ENCODE measurements at regions not wholly inside any gene's neighbourhood (a gene's known extent, or its start where the extent isn't known, plus 50 kb on each side); places are given as distances from the start of the nearest gene placed in this dataset.
A peak's percentile ranks its signal among the peaks of the same experiment; 100 is the strongest.

- ChIA-PET CTCF (no interaction called here), POLR2A (no interaction called here)
- H3K4me1 Mint-ChIP-seq, result peaks cover 8% of the 10 kb centered on the region
- H3K36me3 Mint-ChIP-seq, result no peaks in the 10 kb centered on the region
- ATAC-seq, result peak; percentile 28
- H3K27me3 Mint-ChIP-seq (ENCODE audit: low read depth), result no peaks in the 10 kb centered on the region
- no peak overlapping the region for H3K4me3 Mint-ChIP-seq
- DNase-seq (ENCODE audit: low spot score), result no peak
- no peak overlapping the region for H3K27ac Mint-ChIP-seq
- TF ChIP-seq TEAD1 (CRISPR knock-in tag; IDR thresholded peaks at IDR 0.05), result no peak
- TF ChIP-seq ZBTB21 (CRISPR knock-in tag; IDR thresholded peaks at IDR 0.05; ENCODE audit: borderline replicate concordance), result no peak
- no peak for TF ChIP-seq MAX (CRISPR knock-in tag; IDR thresholded peaks at IDR 0.05)
- no peak for TF ChIP-seq TP53 (CRISPR knock-in tag; IDR thresholded peaks at IDR 0.05)
- TF ChIP-seq ATF6 (CRISPR knock-in tag; IDR thresholded peaks at IDR 0.05), result no peak
- no peak for TF ChIP-seq ATF1 (CRISPR knock-in tag; IDR thresholded peaks at IDR 0.05)
- TF ChIP-seq NR1H2 (CRISPR knock-in tag; IDR thresholded peaks at IDR 0.05), result no peak
- 0 out of 2 replicates have a peak, but pooled peaks cover 3% of the 10 kb centered on the region for H3K9me3 Mint-ChIP-seq
These were observed 115.6 kb upstream of the CDH5 start for GRCh38 chr16:66250686-66251431.

- no peaks in the 10 kb centered on the region for H3K9me3 Mint-ChIP-seq
- H3K36me3 Mint-ChIP-seq, result no peaks in the 10 kb centered on the region
- H3K27me3 Mint-ChIP-seq (ENCODE audit: low read depth), result no peaks in the 10 kb centered on the region
- ChIA-PET CTCF (no interaction called here), POLR2A (no interaction called here)
- no peak for DNase-seq (ENCODE audit: low spot score)
- no peak overlapping the region for H3K4me3 Mint-ChIP-seq
- TF ChIP-seq ZNF317 (CRISPR knock-in tag; IDR thresholded peaks at IDR 0.05; ENCODE audit: borderline replicate concordance, low read depth) (no peak), E2F4 (CRISPR knock-in tag; IDR thresholded peaks at IDR 0.05; ENCODE audit: borderline replicate concordance, low read depth) (no peak), ZNF532 (CRISPR knock-in tag; IDR thresholded peaks at IDR 0.05; ENCODE audit: borderline replicate concordance) (no peak), JUN (CRISPR knock-in tag; IDR thresholded peaks at IDR 0.05) (no peak), NFE2L1 (CRISPR knock-in tag; IDR thresholded peaks at IDR 0.05) (no peak), NR2C2 (CRISPR knock-in tag; IDR thresholded peaks at IDR 0.05) (no peak), ATF6 (CRISPR knock-in tag; IDR thresholded peaks at IDR 0.05) (no peak), ZSCAN18 (CRISPR knock-in tag; IDR thresholded peaks at IDR 0.05) (no peak)
- H3K4me1 Mint-ChIP-seq, result peaks cover 8% of the 10 kb centered on the region
- H3K27ac Mint-ChIP-seq, result no peak overlapping the region
- no peak for ATAC-seq
These were observed 118.7 kb upstream of the CDH5 start for GRCh38 chr16:66247516-66248481.

Measured in WTC11 (cell line).